ENCODE measurements at regions not wholly inside any gene's neighbourhood (a gene's known extent, or its start where the extent isn't known, plus 50 kb on each side); places are given as distances from the start of the nearest gene placed in this dataset.
A peak's percentile ranks its signal among the peaks of the same experiment; 100 is the strongest.

- H3K27ac ChIP-seq (ENCODE audit: low read depth, low read length) = no peak overlapping the region
- Mint-ChIP-seq H3K36me3 (ENCODE audit: low read depth, unreplicated experiment) (no peaks in the 10 kb centered on the region), H3K4me1 (ENCODE audit: low read depth, unreplicated experiment) (peaks cover 6% of the 10 kb centered on the region), H3K9me3 (ENCODE audit: unreplicated experiment) (no peaks in the 10 kb centered on the region), H3K4me3 (ENCODE audit: unreplicated experiment) (no peak overlapping the region), H3K27ac (ENCODE audit: unreplicated experiment) (no peak overlapping the region), H3K27me3 (ENCODE audit: low read depth, unreplicated experiment) (no peaks in the 10 kb centered on the region)
- H3K79me2 ChIP-seq (ENCODE audit: insufficient read depth, low read length) = no peaks in the 10 kb centered on the region
- H3K27me3 ChIP-seq (ENCODE audit: insufficient read depth, low read length) = no peaks in the 10 kb centered on the region
- TF ChIP-seq CTCF (IDR thresholded peaks at IDR 0.05; ENCODE audit: insufficient read depth, low read depth, low read length) (no peak), EZH2 (IDR thresholded peaks at IDR 0.05; ENCODE audit: insufficient read depth, low read length) (no peak)
- no peak overlapping the region for H3K9ac ChIP-seq (ENCODE audit: low read length)
- H3K4me2 ChIP-seq (ENCODE audit: low read length) = no peak overlapping the region
- no peaks in the 10 kb centered on the region for H3K9me3 ChIP-seq (ENCODE audit: insufficient read depth, low read depth, low read length)
- DNase-seq (ENCODE audit: low read depth) (peak; percentile 29), FAIRE-seq (no peak)
- no peaks in the 10 kb centered on the region for H4K20me1 ChIP-seq (ENCODE audit: insufficient read depth, low read length)
- no peak overlapping the region for H2AFZ ChIP-seq (ENCODE audit: low read depth, low read length)
- no peak overlapping the region for H3K4me3 ChIP-seq (ENCODE audit: insufficient read depth, low read depth, low read length)
- no peaks in the 10 kb centered on the region for H3K36me3 ChIP-seq (ENCODE audit: insufficient read depth, low read length)
- H3K4me1 ChIP-seq (ENCODE audit: insufficient read depth, low read length) = no peaks in the 10 kb centered on the region
These were observed 133.8 kb upstream of the HDAC9 start for GRCh38 chr7:18361756-18362155.

GRCh38 chr7:18363751-18364380 lies 131.7 kb upstream of the HDAC9 start:
- Histone ChIP-seq H3K9ac (ENCODE audit: low read length) (no peak overlapping the region), H3K9me3 (ENCODE audit: insufficient read depth, low read depth, low read length) (no peaks in the 10 kb centered on the region), H3K27ac (ENCODE audit: low read depth, low read length) (no peak overlapping the region), H3K4me3 (ENCODE audit: insufficient read depth, low read depth, low read length) (no peak overlapping the region), H3K27me3 (ENCODE audit: insufficient read depth, low read length) (no peaks in the 10 kb centered on the region), H4K20me1 (ENCODE audit: insufficient read depth, low read length) (no peaks in the 10 kb centered on the region), H3K36me3 (ENCODE audit: insufficient read depth, low read length) (no peaks in the 10 kb centered on the region), H3K4me1 (ENCODE audit: insufficient read depth, low read length) (no peaks in the 10 kb centered on the region), H3K79me2 (ENCODE audit: insufficient read depth, low read length) (no peaks in the 10 kb centered on the region), H3K4me2 (ENCODE audit: low read length) (no peak overlapping the region), H2AFZ (ENCODE audit: low read depth, low read length) (no peak overlapping the region)
- Mint-ChIP-seq H3K36me3 (ENCODE audit: low read depth, unreplicated experiment) (no peaks in the 10 kb centered on the region), H3K27me3 (ENCODE audit: low read depth, unreplicated experiment) (no peaks in the 10 kb centered on the region), H3K4me1 (ENCODE audit: low read depth, unreplicated experiment) (peaks cover 6% of the 10 kb centered on the region), H3K4me3 (ENCODE audit: unreplicated experiment) (no peak overlapping the region), H3K9me3 (ENCODE audit: unreplicated experiment) (no peaks in the 10 kb centered on the region), H3K27ac (ENCODE audit: unreplicated experiment) (no peak overlapping the region)
- DNase-seq (ENCODE audit: low read depth) (no peak), FAIRE-seq (no peak)
- no peak for TF ChIP-seq CTCF (IDR thresholded peaks at IDR 0.05; ENCODE audit: insufficient read depth, low read depth, low read length)
- TF ChIP-seq EZH2 (IDR thresholded peaks at IDR 0.05; ENCODE audit: insufficient read depth, low read length) = no peak

DNA sequence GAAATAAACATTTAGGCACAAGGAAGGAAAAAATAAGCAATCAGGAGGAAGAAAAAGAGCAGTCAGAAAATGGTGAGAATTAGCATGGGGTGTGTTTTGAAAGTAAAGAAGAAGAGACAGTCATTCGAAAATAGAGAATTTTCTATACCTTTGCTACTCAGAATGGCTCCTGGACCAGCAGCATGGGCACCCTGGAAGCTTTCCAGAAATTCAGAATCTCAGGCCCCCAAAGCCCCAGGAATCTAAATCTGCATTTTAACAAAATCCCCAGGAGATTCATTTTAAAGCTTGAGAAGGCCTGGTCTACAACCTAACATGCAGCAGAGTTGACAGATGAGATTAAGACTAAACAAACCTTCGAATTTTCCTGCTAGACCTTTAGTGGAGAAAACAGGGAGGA lies 131.2 kb upstream of the HDAC9 start:
- Mint-ChIP-seq H3K4me1 (ENCODE audit: low read depth, unreplicated experiment) (peaks cover 6% of the 10 kb centered on the region), H3K4me3 (ENCODE audit: unreplicated experiment) (no peak overlapping the region), H3K36me3 (ENCODE audit: low read depth, unreplicated experiment) (no peaks in the 10 kb centered on the region), H3K27me3 (ENCODE audit: low read depth, unreplicated experiment) (no peaks in the 10 kb centered on the region), H3K27ac (ENCODE audit: unreplicated experiment) (no peak overlapping the region), H3K9me3 (ENCODE audit: unreplicated experiment) (no peaks in the 10 kb centered on the region)
- H3K27me3 ChIP-seq (ENCODE audit: insufficient read depth, low read length) = no peaks in the 10 kb centered on the region
- no peaks in the 10 kb centered on the region for H4K20me1 ChIP-seq (ENCODE audit: insufficient read depth, low read length)
- no peak overlapping the region for H3K9ac ChIP-seq (ENCODE audit: low read length)
- H3K36me3 ChIP-seq (ENCODE audit: insufficient read depth, low read length) = no peaks in the 10 kb centered on the region
- H3K27ac ChIP-seq (ENCODE audit: low read depth, low read length) = no peak overlapping the region
- no peak for TF ChIP-seq CTCF (IDR thresholded peaks at IDR 0.05; ENCODE audit: insufficient read depth, low read depth, low read length)
- no peak for TF ChIP-seq EZH2 (IDR thresholded peaks at IDR 0.05; ENCODE audit: insufficient read depth, low read length)
- no peaks in the 10 kb centered on the region for H3K9me3 ChIP-seq (ENCODE audit: insufficient read depth, low read depth, low read length)
- H3K79me2 ChIP-seq (ENCODE audit: insufficient read depth, low read length) = no peaks in the 10 kb centered on the region
- FAIRE-seq (no peak), DNase-seq (ENCODE audit: low read depth) (no peak)
- no peak overlapping the region for H3K4me3 ChIP-seq (ENCODE audit: insufficient read depth, low read depth, low read length)
- H3K4me2 ChIP-seq (ENCODE audit: low read length) = no peak overlapping the region
- H3K4me1 ChIP-seq (ENCODE audit: insufficient read depth, low read length) = no peaks in the 10 kb centered on the region
- no peak overlapping the region for H2AFZ ChIP-seq (ENCODE audit: low read depth, low read length)

Data from astrocyte (in vitro differentiated cells and primary cell).